Right kidney (tissue), 1 donor: ENCODE measurements at regions not wholly inside any gene's neighbourhood (a gene's known extent, or its start where the extent isn't known, plus 50 kb on each side); places are given as distances from the start of the nearest gene placed in this dataset.
"Not testable (repeated sequence)": the region's sequence is repeated elsewhere in the genome, so short reads cannot be mapped to it uniquely, and the experiment has no call there.

Source experiments
- DNase-seq: peaks from one replicate; pipeline ENCODE4 v3.0.0-alpha.2; 2016

GRCh38 chr10:22079921-22080320 is 76.4 kb upstream of the DNAJC1 start:
- not testable (repeated sequence) for DNase-seq

- DNase-seq = no peak
Measured at GRCh38 chr10:22071332-22071731, 67.8 kb upstream of the DNAJC1 start.

- no peak for DNase-seq
Measured at GRCh38 chr10:22067091-22067490, 63.6 kb upstream of the DNAJC1 start.

- DNase-seq = not testable (repeated sequence)
Measured at GRCh38 chr10:22060984-22061383, 57.5 kb upstream of the DNAJC1 start.

GRCh38 chr10:22058201-22058600 is 54.7 kb upstream of the DNAJC1 start:
- no peak for DNase-seq

- DNase-seq = no peak
Measured at GRCh38 chr10:22054961-22055360, 51.4 kb upstream of the DNAJC1 start.
